Stimulated activated memory B cell treated with anti-CD40 and anti-IgM and Interleukin-4, amounts not matched to agents 10 μg/mL and 1 μg/mL and 100 μg/mL, for 72 hours (primary cell): ENCODE measurements at regions not wholly inside any gene's neighbourhood (a gene's known extent, or its start where the extent isn't known, plus 50 kb on each side); places are given as distances from the start of the nearest gene placed in this dataset.
"Not testable (repeated sequence)": the region's sequence is repeated elsewhere in the genome, so short reads cannot be mapped to it uniquely, and the experiment has no call there.

ENCODE experiments used
- ATAC-seq: fragments of 150-1000 bp; cut with Tn5 transposase; 2 replicates; pipeline ENCODE4 v1.10.0; 2021
- H3K27ac Mint-ChIP-seq: one replicate; pipeline ENCODE4 v1.8.0; 2022; ENCODE audit warnings: mild to moderate bottlenecking, mixed read lengths
- H3K27me3 Mint-ChIP-seq: one replicate; pipeline ENCODE4 v1.8.0; 2022; ENCODE audit warnings: mixed read lengths
- H3K36me3 Mint-ChIP-seq: one replicate; pipeline ENCODE4 v1.8.0; 2022; ENCODE audit warnings: mixed read lengths
- H3K4me1 Mint-ChIP-seq: one replicate; pipeline ENCODE4 v1.8.0; 2022; ENCODE audit warnings: mixed read lengths
- H3K4me3 Mint-ChIP-seq: one replicate; pipeline ENCODE4 v1.8.0; 2022; ENCODE audit warnings: mild to moderate bottlenecking, moderate library complexity, mixed read lengths
- H3K9me3 Mint-ChIP-seq: one replicate; pipeline ENCODE4 v1.8.0; 2022; ENCODE audit warnings: mixed read lengths

GRCh38 chr5:89844548-89844947, 565.0 kb downstream of the CETN3 start:
- Mint-ChIP-seq H3K9me3 (no peaks in the 10 kb centered on the region), H3K36me3 (no peaks in the 10 kb centered on the region), H3K27me3 (no peaks in the 10 kb centered on the region), H3K4me3 (no peak overlapping the region), H3K4me1 (no peaks in the 10 kb centered on the region), H3K27ac (no peak overlapping the region)
- ATAC-seq, result peak; percentile 40

GRCh38 chr5:89842531-89842930, 567.0 kb downstream of the CETN3 start:
- ATAC-seq, result no peak
- H3K4me3 Mint-ChIP-seq, result no peak overlapping the region
- H3K9me3 Mint-ChIP-seq, result no peaks in the 10 kb centered on the region
- H3K4me1 Mint-ChIP-seq, result no peaks in the 10 kb centered on the region
- H3K27ac Mint-ChIP-seq, result no peak overlapping the region
- H3K36me3 Mint-ChIP-seq, result no peaks in the 10 kb centered on the region
- H3K27me3 Mint-ChIP-seq, result peaks cover under 1% of the 10 kb centered on the region

GRCh38 chr5:89840906-89841305, 568.6 kb downstream of the CETN3 start:
- no peak overlapping the region for H3K27ac Mint-ChIP-seq
- H3K27me3 Mint-ChIP-seq, result peaks cover 9% of the 10 kb centered on the region
- no peak overlapping the region for H3K4me3 Mint-ChIP-seq
- H3K4me1 Mint-ChIP-seq, result no peaks in the 10 kb centered on the region
- H3K36me3 Mint-ChIP-seq, result peaks cover 5% of the 10 kb centered on the region
- peaks cover 3% of the 10 kb centered on the region for H3K9me3 Mint-ChIP-seq
- no peak for ATAC-seq

GRCh38 chr5:89830691-89831090, 578.9 kb downstream of the CETN3 start:
- Mint-ChIP-seq H3K4me3 (no peak overlapping the region), H3K36me3 (no peaks in the 10 kb centered on the region), H3K4me1 (peaks cover 6% of the 10 kb centered on the region)

GRCh38 chr5:89827960-89828359, 581.6 kb downstream of the CETN3 start:
- no peak for ATAC-seq
- H3K4me3 Mint-ChIP-seq, result no peak overlapping the region
- H3K36me3 Mint-ChIP-seq, result no peaks in the 10 kb centered on the region
- H3K27ac Mint-ChIP-seq, result no peak overlapping the region
- H3K9me3 Mint-ChIP-seq, result no peaks in the 10 kb centered on the region
- no peaks in the 10 kb centered on the region for H3K27me3 Mint-ChIP-seq
- H3K4me1 Mint-ChIP-seq, result peaks cover 6% of the 10 kb centered on the region

More at GRCh38 chr5:89830691-89831090, 578.9 kb downstream of the CETN3 start:
- ATAC-seq, result no peak
- Mint-ChIP-seq H3K9me3 (no peaks in the 10 kb centered on the region), H3K27me3 (no peaks in the 10 kb centered on the region), H3K27ac (no peak overlapping the region)

- peaks cover 6% of the 10 kb centered on the region for H3K4me1 Mint-ChIP-seq
- H3K4me3 Mint-ChIP-seq, result no peak overlapping the region
- H3K27me3 Mint-ChIP-seq, result no peaks in the 10 kb centered on the region
- no peaks in the 10 kb centered on the region for H3K36me3 Mint-ChIP-seq
- H3K9me3 Mint-ChIP-seq, result no peaks in the 10 kb centered on the region
- no peak overlapping the region for H3K27ac Mint-ChIP-seq
- peak; percentile 13 for ATAC-seq
Observed at GRCh38 chr5:89827359-89827758, 582.2 kb downstream of the CETN3 start.

GRCh38 chr5:89826938-89827337, 582.6 kb downstream of the CETN3 start:
- no peaks in the 10 kb centered on the region for H3K36me3 Mint-ChIP-seq
- H3K4me1 Mint-ChIP-seq, result peaks cover 6% of the 10 kb centered on the region
- no peak overlapping the region for H3K27ac Mint-ChIP-seq
- H3K4me3 Mint-ChIP-seq, result no peak overlapping the region
- no peaks in the 10 kb centered on the region for H3K9me3 Mint-ChIP-seq
- H3K27me3 Mint-ChIP-seq, result no peaks in the 10 kb centered on the region
- ATAC-seq, result peak; percentile 5

- H3K4me1 Mint-ChIP-seq, result peaks cover 6% of the 10 kb centered on the region
- no peaks in the 10 kb centered on the region for H3K36me3 Mint-ChIP-seq
- no peaks in the 10 kb centered on the region for H3K27me3 Mint-ChIP-seq
- no peak overlapping the region for H3K4me3 Mint-ChIP-seq
- no peak for ATAC-seq
- H3K27ac Mint-ChIP-seq, result no peak overlapping the region
- H3K9me3 Mint-ChIP-seq, result no peaks in the 10 kb centered on the region
Observed at GRCh38 chr5:89823046-89823445, 586.5 kb downstream of the CETN3 start.

- Mint-ChIP-seq H3K36me3 (no peaks in the 10 kb centered on the region), H3K27me3 (no peaks in the 10 kb centered on the region)
Observed at GRCh38 chr5:89817841-89818240, 591.7 kb downstream of the CETN3 start.

GRCh38 chr5:89816038-89816437, 593.5 kb downstream of the CETN3 start:
- no peak for ATAC-seq
- H3K36me3 Mint-ChIP-seq, result no peaks in the 10 kb centered on the region
- no peak overlapping the region for H3K27ac Mint-ChIP-seq
- no peaks in the 10 kb centered on the region for H3K27me3 Mint-ChIP-seq
- H3K9me3 Mint-ChIP-seq, result no peaks in the 10 kb centered on the region
- no peak overlapping the region for H3K4me3 Mint-ChIP-seq
- no peaks in the 10 kb centered on the region for H3K4me1 Mint-ChIP-seq

More at GRCh38 chr5:89817841-89818240, 591.7 kb downstream of the CETN3 start:
- Mint-ChIP-seq H3K27ac (no peak overlapping the region), H3K4me3 (no peak overlapping the region), H3K4me1 (no peaks in the 10 kb centered on the region), H3K9me3 (no peaks in the 10 kb centered on the region)
- no peak for ATAC-seq

- H3K36me3 Mint-ChIP-seq, ATAC-seq, H3K4me3 Mint-ChIP-seq, H3K4me1 Mint-ChIP-seq, H3K27me3 Mint-ChIP-seq, H3K27ac Mint-ChIP-seq: not testable (repeated sequence)
- peaks cover 11% of the 10 kb centered on the region for H3K9me3 Mint-ChIP-seq
Observed at GRCh38 chr5:89800735-89801134, 608.8 kb downstream of the CETN3 start.

- H3K4me3 Mint-ChIP-seq, H3K27ac Mint-ChIP-seq, H3K36me3 Mint-ChIP-seq, ATAC-seq, H3K27me3 Mint-ChIP-seq, H3K4me1 Mint-ChIP-seq: not testable (repeated sequence)
- peaks cover 10% of the 10 kb centered on the region for H3K9me3 Mint-ChIP-seq
Observed at GRCh38 chr5:89794504-89794903, 615.1 kb downstream of the CETN3 start.

- ATAC-seq, H3K4me3 Mint-ChIP-seq, H3K4me1 Mint-ChIP-seq, H3K27ac Mint-ChIP-seq: not testable (repeated sequence)
- Mint-ChIP-seq H3K36me3 (peaks cover 32% of the 10 kb centered on the region), H3K9me3 (peaks cover 39% of the 10 kb centered on the region), H3K27me3 (peaks cover 10% of the 10 kb centered on the region)
Observed at GRCh38 chr5:89779734-89780133, 629.8 kb downstream of the CETN3 start.

GRCh38 chr5:89777758-89778157, 631.8 kb downstream of the CETN3 start:
- Mint-ChIP-seq H3K27ac (no peak overlapping the region), H3K36me3 (peaks cover 32% of the 10 kb centered on the region), H3K27me3 (peaks cover 10% of the 10 kb centered on the region), H3K4me3 (no peak overlapping the region), H3K4me1 (no peaks in the 10 kb centered on the region), H3K9me3 (peaks cover 39% of the 10 kb centered on the region)
- ATAC-seq, result no peak

- H3K27me3 Mint-ChIP-seq, result no peaks in the 10 kb centered on the region
- no peaks in the 10 kb centered on the region for H3K36me3 Mint-ChIP-seq
- no peak overlapping the region for H3K4me3 Mint-ChIP-seq
- ATAC-seq, result no peak
- no peaks in the 10 kb centered on the region for H3K9me3 Mint-ChIP-seq
- no peak overlapping the region for H3K27ac Mint-ChIP-seq
- peaks cover 7% of the 10 kb centered on the region for H3K4me1 Mint-ChIP-seq
Observed at GRCh38 chr5:89769975-89770374, 639.6 kb downstream of the CETN3 start.

GRCh38 chr5:89759802-89760201, 649.8 kb downstream of the CETN3 start:
- Mint-ChIP-seq H3K27ac (no peak overlapping the region), H3K27me3 (no peaks in the 10 kb centered on the region), H3K9me3 (no peaks in the 10 kb centered on the region), H3K4me1 (no peaks in the 10 kb centered on the region), H3K36me3 (no peaks in the 10 kb centered on the region), H3K4me3 (no peak overlapping the region)
- no peak for ATAC-seq

- Mint-ChIP-seq H3K27me3 (no peaks in the 10 kb centered on the region), H3K9me3 (no peaks in the 10 kb centered on the region)
- no peak for ATAC-seq
Observed at GRCh38 chr5:89758146-89758545, 651.4 kb downstream of the CETN3 start.

More at GRCh38 chr5:89758146-89758545, 651.4 kb downstream of the CETN3 start:
- Mint-ChIP-seq H3K36me3 (no peaks in the 10 kb centered on the region), H3K27ac (no peak overlapping the region), H3K4me1 (no peaks in the 10 kb centered on the region), H3K4me3 (no peak overlapping the region)
